Smooth muscle cell (in vitro differentiated cells): ENCODE measurements at regions not wholly inside any gene's neighbourhood (a gene's known extent, or its start where the extent isn't known, plus 50 kb on each side); places are given as distances from the start of the nearest gene placed in this dataset.

Experiments
- DNase-seq: peaks from one replicate; lab custom pipeline; 2025; ENCODE audit not compliant: unreplicated experiment; lab: John Stamatoyannopoulos, UW
- H2AFZ ChIP-seq: fragments of 200-600 bp; sonication (generic); 2 replicates; pipeline ENCODE4 v1.6.0; 2016; ENCODE audit warnings: antibody characterized with exemption, low read depth, mild to moderate bottlenecking
- H3F3A ChIP-seq: fragments of 200-600 bp; sonication (generic); 2 replicates; pipeline ENCODE4 v1.6.0; 2017; ENCODE audit warnings: antibody characterized with exemption, low read depth
- H3K27ac ChIP-seq: fragments of 200-600 bp; sonication (generic); 2 replicates; pipeline ENCODE4 v1.5.1; 2016; ENCODE audit warnings: low read depth, mild to moderate bottlenecking
- H3K27me3 ChIP-seq: fragments of 200-600 bp; sonication (generic); 2 replicates; pipeline ENCODE4 v1.6.1; 2016; ENCODE audit warnings: low read depth, mild to moderate bottlenecking
- H3K36me3 ChIP-seq: fragments of 200-600 bp; sonication (generic); 2 replicates; pipeline ENCODE4 v1.5.1; 2016; ENCODE audit warnings: low read depth
- H3K4me1 ChIP-seq: fragments of 200-600 bp; sonication (generic); 2 replicates; pipeline ENCODE4 v1.5.1; 2016; ENCODE audit warnings: low read depth
- H3K4me2 ChIP-seq: fragments of 200-600 bp; sonication (generic); 2 replicates; pipeline ENCODE4 v1.6.0; 2016; ENCODE audit warnings: mild to moderate bottlenecking
- H3K4me3 ChIP-seq: fragments of 200-600 bp; sonication (generic); 2 replicates; pipeline ENCODE4 v1.5.1; 2016; ENCODE audit warnings: mild to moderate bottlenecking
- H3K79me2 ChIP-seq: fragments of 200-600 bp; sonication (generic); 2 replicates; pipeline ENCODE4 v1.6.0; 2016; ENCODE audit warnings: low read depth, mild to moderate bottlenecking
- H3K9ac ChIP-seq: fragments of 200-600 bp; sonication (generic); 2 replicates; pipeline ENCODE4 v1.6.0; 2016; ENCODE audit warnings: low read depth
- H3K9me3 ChIP-seq: fragments of 200-600 bp; sonication (generic); replicated peaks from 2 replicates; pipeline ENCODE4 v1.5.1; 2016; ENCODE audit warnings: low read depth
- H4K20me1 ChIP-seq: fragments of 200-600 bp; sonication (generic); 2 replicates; pipeline ENCODE4 v1.6.0; 2016; ENCODE audit warnings: low read depth
- CTCF ChIP-seq: fragments of 200-600 bp; sonication (generic); IDR thresholded peaks from 2 replicates; pipeline ENCODE4 v1.5.1; 2017; ENCODE audit warnings: borderline replicate concordance, mild to moderate bottlenecking, antibody characterized with exemption; ENCODE audit not compliant: insufficient read depth, poor library complexity, severe bottlenecking
- WGBS: methylation state at CpG from one replicate; pipeline ENCODE4 v1.1.7; 2016; ENCODE audit warnings: low lambda C conversion rate; 5-methylcytosine and 5-hydroxymethylcytosine counted together

- Histone ChIP-seq H3K4me1 (no peaks in the 10 kb centered on the region), H3K9me3 (no peaks in the 10 kb centered on the region), H3K9ac (no peak overlapping the region), H3K79me2 (no peaks in the 10 kb centered on the region), H3K4me3 (no peak overlapping the region), H3K27me3 (no peaks in the 10 kb centered on the region), H3K4me2 (peak overlapping the region; percentile 32), H4K20me1 (no peaks in the 10 kb centered on the region), H3K36me3 (no peaks in the 10 kb centered on the region), H3F3A (no peaks in the 10 kb centered on the region), H2AFZ (no peak overlapping the region), H3K27ac (no peak overlapping the region)
- no peak for DNase-seq
- TF ChIP-seq CTCF = no peak
Observed at GRCh38 chr1:68799096-68799495, 302.2 kb upstream of the DEPDC1 start.

GRCh38 chr1:68800182-68800581 lies 303.3 kb upstream of the DEPDC1 start:
- H4K20me1 ChIP-seq = no peaks in the 10 kb centered on the region
- no peaks in the 10 kb centered on the region for H3K27me3 ChIP-seq
- H3K36me3 ChIP-seq = no peaks in the 10 kb centered on the region
- H3F3A ChIP-seq = no peaks in the 10 kb centered on the region
- no peaks in the 10 kb centered on the region for H3K4me1 ChIP-seq
- 89% methylated on average over 1 of the region's 1 CpG for WGBS
- H3K79me2 ChIP-seq = no peaks in the 10 kb centered on the region
- H3K4me2 ChIP-seq = no peak overlapping the region
- H3K9ac ChIP-seq = no peak overlapping the region
- H2AFZ ChIP-seq = no peak overlapping the region
- H3K27ac ChIP-seq = no peak overlapping the region
- no peaks in the 10 kb centered on the region for H3K9me3 ChIP-seq
- TF ChIP-seq CTCF = no peak
- no peak for DNase-seq
- H3K4me3 ChIP-seq = no peak overlapping the region

GRCh38 chr1:68801440-68801839 lies 304.6 kb upstream of the DEPDC1 start:
- Histone ChIP-seq H3K79me2 (no peaks in the 10 kb centered on the region), H3K4me1 (no peaks in the 10 kb centered on the region), H3K4me2 (no peak overlapping the region), H3K9me3 (no peaks in the 10 kb centered on the region), H3K4me3 (no peak overlapping the region), H3K27me3 (no peaks in the 10 kb centered on the region), H3K9ac (no peak overlapping the region), H3K27ac (no peak overlapping the region), H3F3A (no peaks in the 10 kb centered on the region), H4K20me1 (no peaks in the 10 kb centered on the region), H3K36me3 (no peaks in the 10 kb centered on the region), H2AFZ (no peak overlapping the region)
- 57% methylated on average over 5 of the region's 5 CpGs for WGBS
- DNase-seq = no peak
- no peak for TF ChIP-seq CTCF

- DNase-seq = no peak
- no peak for TF ChIP-seq CTCF
- H3K4me3 ChIP-seq = no peak overlapping the region
- H3K36me3 ChIP-seq = no peaks in the 10 kb centered on the region
- no peak overlapping the region for H3K4me2 ChIP-seq
- H3K27ac ChIP-seq = no peak overlapping the region
- no peaks in the 10 kb centered on the region for H3K9me3 ChIP-seq
- H3K9ac ChIP-seq = no peak overlapping the region
- WGBS = 94% methylated on average over 2 of the region's 2 CpGs
- H3K4me1 ChIP-seq = peaks cover 6% of the 10 kb centered on the region
- H2AFZ ChIP-seq = no peak overlapping the region
- H3K79me2 ChIP-seq = no peaks in the 10 kb centered on the region
- no peaks in the 10 kb centered on the region for H3F3A ChIP-seq
- no peaks in the 10 kb centered on the region for H3K27me3 ChIP-seq
- no peaks in the 10 kb centered on the region for H4K20me1 ChIP-seq
Observed at GRCh38 chr1:68805097-68805641, 308.3 kb upstream of the DEPDC1 start.
